Activated T-cell treated with anti-CD3 and anti-CD28 coated beads for 48 hours (primary cell): ENCODE measurements at regions not wholly inside any gene's neighbourhood (a gene's known extent, or its start where the extent isn't known, plus 50 kb on each side); places are given as distances from the start of the nearest gene placed in this dataset.
"Not testable (repeated sequence)": the region's sequence is repeated elsewhere in the genome, so short reads cannot be mapped to it uniquely, and the experiment has no call there.

Experiments used
- DNase-seq: peaks from one replicate; pipeline ENCODE4 v3.0.0-alpha.2; 2020; ENCODE audit warnings: low read depth

- no peak for DNase-seq
Measured at GRCh38 chrX:150052226-150052625, 113.9 kb upstream of the EOLA2 start.

DNA sequence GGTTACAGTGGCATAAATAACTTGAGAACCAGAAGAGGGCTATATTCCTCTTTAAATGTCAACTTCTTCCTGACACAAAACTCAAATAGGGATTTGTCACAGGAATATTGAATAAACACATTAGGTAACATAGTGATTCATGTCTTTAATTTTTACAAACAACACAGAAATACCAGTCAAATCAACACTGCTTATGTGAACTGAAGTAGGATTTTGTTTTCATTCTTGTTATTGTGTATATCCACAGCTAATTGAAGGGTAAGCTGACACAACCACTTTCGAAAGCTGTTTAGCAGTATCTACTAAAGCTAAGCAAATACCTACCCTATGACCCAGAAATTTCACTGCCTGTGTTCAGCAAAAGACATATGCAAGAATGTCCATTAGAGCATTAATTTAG, 120.4 kb upstream of the EOLA2 start:
- no peak for DNase-seq

DNA sequence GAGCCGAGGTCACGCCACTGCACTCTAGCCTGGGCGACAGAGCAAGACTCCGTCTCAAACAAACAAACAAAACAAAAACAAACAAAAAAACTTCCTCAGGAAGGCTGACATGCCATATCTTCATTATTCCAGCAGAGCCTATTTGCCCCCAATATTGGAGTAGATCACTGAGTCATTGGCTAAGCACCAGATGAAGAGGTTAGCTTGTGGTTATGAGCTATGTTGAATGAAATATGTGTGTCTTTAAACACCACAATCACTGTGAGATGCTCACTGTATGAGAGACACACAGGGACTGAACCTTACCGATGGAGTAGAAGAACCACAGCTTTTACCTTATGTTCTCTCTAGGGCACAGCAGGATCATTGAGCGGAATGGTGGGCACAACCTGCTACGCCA, 122.1 kb upstream of the EOLA2 start:
- no peak for DNase-seq

DNA sequence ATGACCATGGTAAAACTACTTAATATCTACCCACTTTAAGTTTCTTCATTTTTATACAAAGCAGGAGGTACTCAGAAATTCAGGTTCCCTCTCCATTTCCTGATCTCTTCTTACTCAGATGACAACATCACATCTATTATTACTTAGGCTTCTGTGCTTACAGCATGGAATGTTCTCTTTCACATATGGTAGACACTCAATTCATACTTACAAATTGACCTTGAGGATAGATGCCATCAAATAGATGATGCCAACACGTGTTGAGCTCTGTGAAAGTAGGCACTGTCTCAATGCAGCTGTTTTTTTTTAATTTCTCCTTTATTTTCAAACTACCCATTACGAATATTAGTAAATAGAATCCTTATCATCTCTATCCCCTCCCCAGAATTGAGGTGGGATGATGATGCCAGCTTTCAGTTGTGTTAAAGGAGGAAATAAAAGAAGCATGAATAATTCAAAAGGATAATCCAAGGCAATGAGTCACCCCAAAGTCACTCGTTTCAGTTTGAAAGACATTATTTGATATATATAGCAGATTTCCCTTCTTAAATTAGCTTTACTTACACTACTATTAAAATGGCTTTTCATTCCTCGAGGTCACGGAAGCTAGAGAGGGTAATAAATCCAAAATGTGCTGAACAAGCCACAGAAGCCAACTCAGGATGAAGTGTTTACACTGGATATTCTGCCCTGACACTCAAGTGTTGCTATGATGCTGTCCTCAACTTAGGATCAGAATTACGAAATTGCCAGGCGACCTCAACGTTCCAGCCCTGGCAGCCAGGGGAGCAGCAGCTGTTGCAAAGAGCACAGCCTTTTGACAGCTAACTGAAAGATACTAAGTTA, 124.2 kb upstream of the EOLA2 start:
- no peak for DNase-seq

DNA sequence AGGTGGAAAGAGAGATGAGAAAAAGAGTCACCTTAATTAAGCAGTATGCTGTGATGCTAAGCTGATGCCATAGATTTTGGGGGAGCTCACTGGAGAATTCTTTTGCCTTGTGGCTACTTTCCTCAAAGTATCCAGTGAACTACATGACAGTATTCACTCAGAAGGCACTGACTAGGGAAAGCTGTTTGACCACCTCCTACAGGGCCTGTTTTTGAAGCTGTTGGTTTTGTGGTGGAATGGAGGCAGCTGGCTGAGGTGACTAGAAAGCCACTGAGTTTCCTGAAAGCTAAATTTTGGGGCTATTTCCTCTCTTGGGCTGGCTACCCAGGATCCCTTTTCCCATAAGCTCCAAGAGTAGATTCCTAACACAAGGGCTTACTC, 124.8 kb upstream of the EOLA2 start:
- no peak for DNase-seq

DNA sequence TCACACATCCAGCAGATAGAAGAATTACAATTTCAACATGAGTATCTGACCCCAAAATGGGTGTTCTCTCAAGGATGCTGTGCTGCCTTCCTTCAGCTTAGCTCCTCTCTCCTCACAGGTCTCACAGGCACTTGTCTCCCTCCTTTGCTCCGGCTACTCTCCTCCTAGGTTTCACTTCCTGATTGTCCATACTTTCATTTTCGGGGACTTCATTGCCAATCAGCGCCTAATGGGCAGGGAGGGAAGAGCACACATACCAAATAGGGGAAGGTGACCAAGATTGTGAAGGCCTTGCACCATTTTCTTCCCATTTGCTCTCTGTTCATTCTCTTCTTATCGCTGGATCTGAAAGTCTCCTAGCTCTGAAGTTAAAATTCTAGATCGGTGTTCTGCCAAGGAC, 125.4 kb upstream of the EOLA2 start:
- DNase-seq: no peak

DNA sequence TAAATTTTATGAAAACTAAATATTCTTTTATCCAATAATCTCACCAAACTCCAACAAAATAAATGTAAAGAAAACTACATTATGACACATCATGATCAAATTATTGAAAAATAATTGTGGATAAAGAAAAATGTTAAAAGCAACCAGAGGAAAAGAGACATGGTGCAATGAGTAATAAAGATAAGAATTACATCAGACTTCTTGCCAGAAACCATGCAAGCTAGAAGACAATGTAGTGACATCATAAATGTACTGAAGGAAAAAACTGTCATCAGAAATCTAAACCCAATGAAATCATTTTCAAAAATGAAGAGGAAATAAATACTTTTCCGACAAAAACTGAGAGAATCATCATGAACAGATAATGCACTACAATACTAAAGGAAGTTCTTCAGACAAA, 135.9 kb upstream of the EOLA2 start:
- no peak for DNase-seq

- no peak for DNase-seq
Measured at GRCh38 chrX:150080497-150080896, 142.2 kb upstream of the EOLA2 start.

DNA sequence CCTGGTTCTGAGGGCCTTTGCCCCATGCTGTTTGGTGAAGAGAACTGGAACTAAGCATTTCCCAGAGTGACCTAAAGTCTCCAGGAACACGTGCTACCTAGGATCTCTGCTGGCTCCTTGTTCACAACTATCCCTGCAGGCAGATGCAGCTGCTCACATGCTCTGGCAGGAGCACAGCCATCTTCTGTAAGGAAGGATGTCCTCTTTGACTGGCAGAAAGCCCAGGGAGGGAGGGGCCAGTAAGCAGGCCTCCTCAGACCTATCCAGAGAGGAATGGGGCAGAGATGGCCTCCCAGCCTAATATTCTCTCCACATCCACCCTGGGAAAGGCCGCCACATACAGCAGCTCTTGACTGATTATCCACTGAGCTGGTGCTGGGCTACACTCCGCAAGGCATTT, 142.8 kb upstream of the EOLA2 start:
- DNase-seq: no peak

GRCh38 chrX:150084496-150085229, 146.4 kb upstream of the EOLA2 start:
- DNase-seq: no peak

- DNase-seq: no peak
Measured at GRCh38 chrX:150085881-150086280, 147.6 kb upstream of the EOLA2 start.

DNA sequence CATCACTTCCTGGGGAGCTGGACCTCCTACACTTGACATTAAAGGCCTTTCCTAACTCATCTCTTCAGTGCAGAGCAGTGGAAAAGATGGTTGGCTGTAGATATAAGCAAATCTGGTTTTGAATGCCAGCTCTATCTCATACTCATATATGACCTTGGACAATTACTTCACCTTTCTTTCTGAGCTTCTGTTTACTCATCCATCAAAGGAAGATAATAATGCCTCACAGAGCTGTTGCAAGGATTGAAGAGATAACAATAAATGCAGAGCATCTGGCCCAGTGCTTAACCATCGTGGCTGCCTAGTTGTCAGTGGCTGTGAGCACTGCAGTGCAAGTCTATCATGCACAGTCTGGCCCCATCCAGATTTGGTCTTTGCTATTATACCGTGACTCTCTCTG, 148.1 kb upstream of the EOLA2 start:
- DNase-seq: no peak

DNA sequence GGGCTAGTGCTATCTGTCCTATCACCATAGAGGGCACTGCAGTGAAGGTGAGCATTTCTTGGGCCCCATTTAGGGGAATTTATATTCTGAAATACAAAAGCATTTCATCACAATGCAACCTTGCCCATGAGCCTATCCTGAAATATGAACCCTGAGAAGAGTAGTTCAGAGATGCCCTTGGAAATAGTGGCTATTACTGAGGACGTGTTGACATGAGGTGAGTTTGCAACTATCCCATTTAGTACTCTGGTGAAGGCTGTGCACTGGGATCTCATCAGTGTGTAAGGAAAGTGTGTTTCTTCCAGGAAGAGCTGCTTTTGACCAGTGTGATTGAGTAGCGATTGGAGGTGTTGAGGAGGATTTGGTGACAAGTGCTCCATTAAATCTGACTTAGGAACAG, 149.3 kb upstream of the EOLA2 start:
- DNase-seq: no peak

GRCh38 chrX:150088042-150088441, 149.8 kb upstream of the EOLA2 start:
- no peak for DNase-seq

DNA sequence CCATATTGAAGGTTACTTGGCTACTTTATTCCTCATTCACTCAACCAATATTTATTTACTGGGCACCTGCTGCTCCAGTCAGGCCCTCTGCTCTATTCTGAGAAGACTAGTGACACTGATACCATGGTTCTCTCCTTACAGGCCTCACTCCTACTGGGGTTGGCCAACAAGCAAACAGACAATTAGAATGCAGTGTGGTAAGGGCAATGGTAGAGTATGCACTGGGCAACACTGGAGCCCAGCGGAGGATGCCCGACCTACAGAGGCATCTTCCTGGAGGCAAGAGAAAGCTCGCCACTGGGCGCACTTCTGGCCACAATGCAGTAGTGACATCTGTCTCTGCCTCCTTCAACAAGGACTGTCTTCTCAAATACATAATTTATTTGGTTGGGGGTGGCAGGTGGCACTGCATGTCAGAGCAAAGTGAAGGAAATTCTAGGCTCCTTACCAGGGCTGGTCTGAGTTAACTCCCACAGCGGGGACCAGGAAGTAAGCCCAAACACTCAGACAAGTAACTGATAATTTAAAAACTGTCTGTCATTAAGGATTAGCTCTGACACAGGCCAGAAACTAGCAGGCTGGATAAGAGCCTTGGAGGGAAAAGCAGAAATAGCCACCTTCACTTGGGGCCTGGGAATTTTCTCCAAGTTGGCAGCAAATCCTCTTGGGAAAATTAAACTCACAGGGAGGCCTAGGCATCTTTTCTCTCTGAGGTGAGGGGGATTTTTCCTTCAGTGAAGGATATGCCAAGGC, 150.7 kb upstream of the EOLA2 start:
- DNase-seq: no peak

DNA sequence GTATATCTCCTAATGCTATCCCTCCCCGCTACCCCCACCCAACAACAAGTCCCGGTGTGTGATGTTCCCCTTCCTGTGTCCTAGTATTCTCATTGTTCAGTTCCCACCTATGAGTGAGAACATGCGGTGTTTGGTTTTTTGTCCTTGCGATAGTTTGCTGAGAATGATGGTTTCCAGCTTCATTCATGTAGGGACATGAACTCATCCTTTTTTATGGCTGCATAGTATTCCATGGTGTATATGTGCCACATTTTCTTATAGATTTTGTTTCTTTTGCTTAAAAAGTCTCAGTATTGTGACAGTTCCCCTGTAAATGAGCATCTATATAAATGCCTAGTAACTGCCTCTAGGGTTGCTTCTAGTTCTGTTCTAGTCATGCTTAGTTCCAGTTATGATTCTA, 153.0 kb upstream of the EOLA2 start:
- not testable (repeated sequence) for DNase-seq

- DNase-seq: no peak
Measured at GRCh38 chrX:150092549-150092948, 154.3 kb upstream of the EOLA2 start.

- no peak for DNase-seq
Measured at GRCh38 chrX:150094375-150094774, 156.1 kb upstream of the EOLA2 start.

GRCh38 chrX:150094996-150095395, 156.7 kb upstream of the EOLA2 start:
- no peak for DNase-seq

GRCh38 chrX:150099316-150099715, 161.0 kb upstream of the EOLA2 start:
- no peak for DNase-seq

- DNase-seq: no peak
Measured at GRCh38 chrX:150100261-150100660, 162.0 kb upstream of the EOLA2 start.

GRCh38 chrX:150118476-150118875, 180.2 kb upstream of the EOLA2 start:
- no peak for DNase-seq

GRCh38 chrX:150119323-150119722, 181.0 kb upstream of the EOLA2 start:
- no peak for DNase-seq
